ENCODE measurements at regions not wholly inside any gene's neighbourhood (a gene's known extent, or its start where the extent isn't known, plus 50 kb on each side); places are given as distances from the start of the nearest gene placed in this dataset.
"Not testable (repeated sequence)": the region's sequence is repeated elsewhere in the genome, so short reads cannot be mapped to it uniquely, and the experiment has no call there.

DNA sequence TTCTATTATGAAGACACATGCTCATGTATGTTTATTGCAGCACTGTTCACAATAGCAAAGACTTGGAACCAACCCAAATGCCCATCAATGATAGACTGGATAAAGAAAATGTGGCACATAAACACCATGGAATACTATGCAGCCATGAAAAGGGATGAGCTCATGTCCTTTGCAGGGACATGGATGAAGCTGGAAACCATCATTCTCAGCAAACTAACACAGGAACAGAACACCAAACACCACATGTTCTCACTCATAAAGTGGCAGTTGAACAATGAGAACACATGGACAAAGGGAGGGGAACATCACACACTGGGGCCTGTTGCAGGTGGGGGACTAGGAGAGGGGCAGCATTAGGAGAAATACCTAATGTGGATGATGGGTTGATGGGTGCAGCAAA is 77.9 kb upstream of the BCHE start:
- ATAC-seq; H3K9me3 ChIP-seq (ENCODE audit: control insufficient read depth, insufficient read depth, low read depth, low read length); intact Hi-C loops (cut with micrococcal nuclease; ENCODE audit: unreplicated experiment); H3K4me1 ChIP-seq (ENCODE audit: control insufficient read depth, insufficient read depth, low read length); CTCF ChIA-PET; H3K27me3 ChIP-seq (ENCODE audit: control insufficient read depth, insufficient read depth, low read length); H3K36me3 ChIP-seq (ENCODE audit: control insufficient read depth, insufficient read depth, low read length); BruUV-seq (replicated peaks); POLR2A ChIA-PET; DNase-seq (ENCODE audit: low read depth, low spot score); in situ Hi-C loops (cut with HindIII; ENCODE audit: low pct_unique_long_range_greater_than_20kb, low sequenced_read_pairs); H3K4me3 ChIP-seq (ENCODE audit: low read depth in 2 of 2, low read length in 2 of 2); H3K27ac ChIP-seq (ENCODE audit: low read length): not testable (repeated sequence)

DNA sequence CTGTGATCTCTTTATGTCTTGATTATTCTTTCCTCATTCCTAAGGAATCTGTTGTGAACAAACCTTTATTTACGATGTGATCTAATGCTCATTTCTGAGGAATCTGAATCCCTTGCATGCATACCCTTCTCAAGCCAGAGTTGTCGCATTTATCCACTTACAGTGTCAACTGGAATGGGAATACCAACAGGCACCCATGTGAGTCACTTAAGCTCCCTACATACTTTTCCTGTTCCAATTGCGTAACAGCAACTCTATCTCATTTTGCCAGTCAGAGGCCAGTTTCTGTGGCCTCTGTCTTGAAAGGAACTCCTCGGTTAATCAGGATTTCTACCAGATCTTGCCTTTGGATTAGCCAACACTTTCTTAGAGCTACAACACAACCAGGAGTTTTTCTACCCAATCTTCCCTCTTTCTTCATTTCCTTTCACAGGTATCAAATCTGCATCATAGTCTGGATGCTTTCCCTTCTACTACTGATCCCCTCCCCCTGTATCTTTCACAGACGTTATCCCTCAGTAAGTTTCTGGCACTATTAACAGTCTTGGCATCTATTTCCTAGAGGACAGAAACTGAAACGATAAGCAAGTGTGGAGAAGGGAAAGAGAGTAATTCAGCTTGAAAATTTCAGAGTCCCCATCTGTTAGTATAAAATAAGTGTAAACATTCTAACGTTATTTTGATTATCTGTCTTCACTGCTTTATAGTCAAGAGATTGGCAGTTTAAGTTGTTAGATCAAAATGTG is 66.8 kb upstream of the BCHE start:
- POLR2A ChIA-PET = no interaction called here

DNA sequence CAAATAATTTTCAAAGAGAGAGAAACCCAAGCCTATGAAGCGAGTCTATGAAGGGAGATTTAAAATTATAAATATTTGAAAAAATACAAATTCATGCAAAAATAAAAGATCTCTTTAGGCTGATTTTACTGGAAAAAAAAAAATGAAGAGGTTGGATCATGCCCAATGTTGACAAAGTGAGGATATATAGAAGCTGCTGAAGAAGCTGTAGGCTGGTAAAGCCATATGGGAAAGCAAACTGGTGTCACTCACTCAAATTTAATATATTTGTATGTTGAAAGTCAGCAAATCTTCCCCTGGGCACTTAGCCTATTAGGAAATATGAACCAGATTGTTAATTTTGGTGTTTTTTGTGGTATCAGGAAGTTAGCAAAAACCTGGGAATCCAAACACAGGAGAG is 61.8 kb upstream of the BCHE start:
- Histone ChIP-seq H3K4me3 (ENCODE audit: low read depth in 2 of 2, low read length in 2 of 2) (no peak overlapping the region), H3K4me1 (ENCODE audit: control insufficient read depth, insufficient read depth, low read length) (no peaks in the 10 kb centered on the region), H3K27me3 (ENCODE audit: control insufficient read depth, insufficient read depth, low read length) (no peaks in the 10 kb centered on the region), H3K27ac (ENCODE audit: low read length) (no peak overlapping the region), H3K36me3 (ENCODE audit: control insufficient read depth, insufficient read depth, low read length) (no peaks in the 10 kb centered on the region), H3K9me3 (ENCODE audit: control insufficient read depth, insufficient read depth, low read depth, low read length) (no peaks in the 10 kb centered on the region)
- in situ Hi-C loops (cut with HindIII; ENCODE audit: low pct_unique_long_range_greater_than_20kb, low sequenced_read_pairs) = no loop called here
- TF ChIP-seq SIN3A (IDR thresholded peaks at IDR 0.05; ENCODE audit: borderline replicate concordance, insufficient read depth, low read depth, low read length) (no peak), POLR2AphosphoS5 (IDR thresholded peaks at IDR 0.05; ENCODE audit: low read depth, low read length) (no peak)
- DNase-seq (ENCODE audit: low read depth, low spot score) (no peak), ATAC-seq (no peak)
- ChIA-PET CTCF (no interaction called here), POLR2A (no interaction called here)
- no TSS peak for BruUV-seq (replicated peaks)
- intact Hi-C loops (cut with micrococcal nuclease; ENCODE audit: unreplicated experiment) = no loop called here

More for the DNA sequence above, 66.8 kb upstream of the BCHE start:
- Histone ChIP-seq H3K9me3 (ENCODE audit: control insufficient read depth, insufficient read depth, low read depth, low read length) (0 out of 2 replicates have a peak, but pooled peaks cover 4% of the 10 kb centered on the region), H3K27me3 (ENCODE audit: control insufficient read depth, insufficient read depth, low read length) (no peaks in the 10 kb centered on the region), H3K36me3 (ENCODE audit: control insufficient read depth, insufficient read depth, low read length) (no peaks in the 10 kb centered on the region), H3K27ac (ENCODE audit: low read length) (no peak overlapping the region), H3K4me1 (ENCODE audit: control insufficient read depth, insufficient read depth, low read length) (no peaks in the 10 kb centered on the region), H3K4me3 (ENCODE audit: low read depth in 2 of 2, low read length in 2 of 2) (no peak overlapping the region)
- ATAC-seq = no peak
- intact Hi-C loops (cut with micrococcal nuclease; ENCODE audit: unreplicated experiment) (no loop called here), in situ Hi-C loops (cut with HindIII; ENCODE audit: low pct_unique_long_range_greater_than_20kb, low sequenced_read_pairs) (no loop called here)
- BruUV-seq (replicated peaks) = no TSS peak
- DNase-seq (ENCODE audit: low read depth, low spot score) = no peak
- TF ChIP-seq SIN3A (IDR thresholded peaks at IDR 0.05; ENCODE audit: borderline replicate concordance, insufficient read depth, low read depth, low read length) = no peak
- TF ChIP-seq, protein P1, sequence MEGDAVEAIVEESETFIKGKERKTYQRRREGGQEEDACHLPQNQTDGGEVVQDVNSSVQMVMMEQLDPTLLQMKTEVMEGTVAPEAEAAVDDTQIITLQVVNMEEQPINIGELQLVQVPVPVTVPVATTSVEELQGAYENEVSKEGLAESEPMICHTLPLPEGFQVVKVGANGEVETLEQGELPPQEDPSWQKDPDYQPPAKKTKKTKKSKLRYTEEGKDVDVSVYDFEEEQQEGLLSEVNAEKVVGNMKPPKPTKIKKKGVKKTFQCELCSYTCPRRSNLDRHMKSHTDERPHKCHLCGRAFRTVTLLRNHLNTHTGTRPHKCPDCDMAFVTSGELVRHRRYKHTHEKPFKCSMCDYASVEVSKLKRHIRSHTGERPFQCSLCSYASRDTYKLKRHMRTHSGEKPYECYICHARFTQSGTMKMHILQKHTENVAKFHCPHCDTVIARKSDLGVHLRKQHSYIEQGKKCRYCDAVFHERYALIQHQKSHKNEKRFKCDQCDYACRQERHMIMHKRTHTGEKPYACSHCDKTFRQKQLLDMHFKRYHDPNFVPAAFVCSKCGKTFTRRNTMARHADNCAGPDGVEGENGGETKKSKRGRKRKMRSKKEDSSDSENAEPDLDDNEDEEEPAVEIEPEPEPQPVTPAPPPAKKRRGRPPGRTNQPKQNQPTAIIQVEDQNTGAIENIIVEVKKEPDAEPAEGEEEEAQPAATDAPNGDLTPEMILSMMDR (IDR thresholded peaks at IDR 0.05) = no peak
- TF ChIP-seq POLR2AphosphoS5 (IDR thresholded peaks at IDR 0.05; ENCODE audit: low read depth, low read length) = no peak
- TF ChIP-seq, protein P2, sequence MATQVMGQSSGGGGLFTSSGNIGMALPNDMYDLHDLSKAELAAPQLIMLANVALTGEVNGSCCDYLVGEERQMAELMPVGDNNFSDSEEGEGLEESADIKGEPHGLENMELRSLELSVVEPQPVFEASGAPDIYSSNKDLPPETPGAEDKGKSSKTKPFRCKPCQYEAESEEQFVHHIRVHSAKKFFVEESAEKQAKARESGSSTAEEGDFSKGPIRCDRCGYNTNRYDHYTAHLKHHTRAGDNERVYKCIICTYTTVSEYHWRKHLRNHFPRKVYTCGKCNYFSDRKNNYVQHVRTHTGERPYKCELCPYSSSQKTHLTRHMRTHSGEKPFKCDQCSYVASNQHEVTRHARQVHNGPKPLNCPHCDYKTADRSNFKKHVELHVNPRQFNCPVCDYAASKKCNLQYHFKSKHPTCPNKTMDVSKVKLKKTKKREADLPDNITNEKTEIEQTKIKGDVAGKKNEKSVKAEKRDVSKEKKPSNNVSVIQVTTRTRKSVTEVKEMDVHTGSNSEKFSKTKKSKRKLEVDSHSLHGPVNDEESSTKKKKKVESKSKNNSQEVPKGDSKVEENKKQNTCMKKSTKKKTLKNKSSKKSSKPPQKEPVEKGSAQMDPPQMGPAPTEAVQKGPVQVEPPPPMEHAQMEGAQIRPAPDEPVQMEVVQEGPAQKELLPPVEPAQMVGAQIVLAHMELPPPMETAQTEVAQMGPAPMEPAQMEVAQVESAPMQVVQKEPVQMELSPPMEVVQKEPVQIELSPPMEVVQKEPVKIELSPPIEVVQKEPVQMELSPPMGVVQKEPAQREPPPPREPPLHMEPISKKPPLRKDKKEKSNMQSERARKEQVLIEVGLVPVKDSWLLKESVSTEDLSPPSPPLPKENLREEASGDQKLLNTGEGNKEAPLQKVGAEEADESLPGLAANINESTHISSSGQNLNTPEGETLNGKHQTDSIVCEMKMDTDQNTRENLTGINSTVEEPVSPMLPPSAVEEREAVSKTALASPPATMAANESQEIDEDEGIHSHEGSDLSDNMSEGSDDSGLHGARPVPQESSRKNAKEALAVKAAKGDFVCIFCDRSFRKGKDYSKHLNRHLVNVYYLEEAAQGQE (IDR thresholded peaks at IDR 0.05; ENCODE audit: insufficient read depth in 1 of 2, low read depth in 2 of 2, low read length in 1 of 2) = no peak
- no peak for TF ChIP-seq TCF7L2 (IDR thresholded peaks at IDR 0.05; ENCODE audit: low read depth, low read length)
- CTCF ChIA-PET = no interaction called here
